Smooth muscle cell (in vitro differentiated cells): ENCODE measurements at regions not wholly inside any gene's neighbourhood (a gene's known extent, or its start where the extent isn't known, plus 50 kb on each side); places are given as distances from the start of the nearest gene placed in this dataset.
"Not testable (repeated sequence)": the region's sequence is repeated elsewhere in the genome, so short reads cannot be mapped to it uniquely, and the experiment has no call there.

Experiments
- DNase-seq: peaks from one replicate; lab custom pipeline; 2025; ENCODE audit not compliant: unreplicated experiment; lab: John Stamatoyannopoulos, UW
- H2AFZ ChIP-seq: fragments of 200-600 bp; sonication (generic); 2 replicates; pipeline ENCODE4 v1.6.0; 2016; ENCODE audit warnings: antibody characterized with exemption, low read depth, mild to moderate bottlenecking
- H3F3A ChIP-seq: fragments of 200-600 bp; sonication (generic); 2 replicates; pipeline ENCODE4 v1.6.0; 2017; ENCODE audit warnings: antibody characterized with exemption, low read depth
- H3K27ac ChIP-seq: fragments of 200-600 bp; sonication (generic); 2 replicates; pipeline ENCODE4 v1.5.1; 2016; ENCODE audit warnings: low read depth, mild to moderate bottlenecking
- H3K27me3 ChIP-seq: fragments of 200-600 bp; sonication (generic); 2 replicates; pipeline ENCODE4 v1.6.1; 2016; ENCODE audit warnings: low read depth, mild to moderate bottlenecking
- H3K36me3 ChIP-seq: fragments of 200-600 bp; sonication (generic); 2 replicates; pipeline ENCODE4 v1.5.1; 2016; ENCODE audit warnings: low read depth
- H3K4me1 ChIP-seq: fragments of 200-600 bp; sonication (generic); 2 replicates; pipeline ENCODE4 v1.5.1; 2016; ENCODE audit warnings: low read depth
- H3K4me2 ChIP-seq: fragments of 200-600 bp; sonication (generic); 2 replicates; pipeline ENCODE4 v1.6.0; 2016; ENCODE audit warnings: mild to moderate bottlenecking
- H3K4me3 ChIP-seq: fragments of 200-600 bp; sonication (generic); 2 replicates; pipeline ENCODE4 v1.5.1; 2016; ENCODE audit warnings: mild to moderate bottlenecking
- H3K79me2 ChIP-seq: fragments of 200-600 bp; sonication (generic); 2 replicates; pipeline ENCODE4 v1.6.0; 2016; ENCODE audit warnings: low read depth, mild to moderate bottlenecking
- H3K9ac ChIP-seq: fragments of 200-600 bp; sonication (generic); 2 replicates; pipeline ENCODE4 v1.6.0; 2016; ENCODE audit warnings: low read depth
- H3K9me3 ChIP-seq: fragments of 200-600 bp; sonication (generic); replicated peaks from 2 replicates; pipeline ENCODE4 v1.5.1; 2016; ENCODE audit warnings: low read depth
- H4K20me1 ChIP-seq: fragments of 200-600 bp; sonication (generic); 2 replicates; pipeline ENCODE4 v1.6.0; 2016; ENCODE audit warnings: low read depth
- CTCF ChIP-seq: fragments of 200-600 bp; sonication (generic); IDR thresholded peaks from 2 replicates; pipeline ENCODE4 v1.5.1; 2017; ENCODE audit warnings: borderline replicate concordance, mild to moderate bottlenecking, antibody characterized with exemption; ENCODE audit not compliant: insufficient read depth, poor library complexity, severe bottlenecking
- WGBS: methylation state at CpG from one replicate; pipeline ENCODE4 v1.1.7; 2016; ENCODE audit warnings: low lambda C conversion rate; 5-methylcytosine and 5-hydroxymethylcytosine counted together

GRCh38 chr11:134981835-134982234, 569.8 kb upstream of the B3GAT1 start:
- DNase-seq, result no peak

GRCh38 chr11:134980819-134981710, 569.0 kb upstream of the B3GAT1 start:
- no peaks in the 10 kb centered on the region for H4K20me1 ChIP-seq
- no peak for DNase-seq
- 94% methylated on average over 13 of the region's 13 CpGs for WGBS
- H3K9me3 ChIP-seq, result no peaks in the 10 kb centered on the region
- H3K9ac ChIP-seq, result no peak overlapping the region
- H3F3A ChIP-seq, result no peaks in the 10 kb centered on the region
- H3K4me2 ChIP-seq, result no peak overlapping the region
- no peak overlapping the region for H2AFZ ChIP-seq
- TF ChIP-seq CTCF, result no peak
- no peaks in the 10 kb centered on the region for H3K36me3 ChIP-seq
- no peaks in the 10 kb centered on the region for H3K27me3 ChIP-seq
- H3K4me3 ChIP-seq, result no peak overlapping the region
- no peaks in the 10 kb centered on the region for H3K4me1 ChIP-seq
- no peak overlapping the region for H3K27ac ChIP-seq
- H3K79me2 ChIP-seq, result no peaks in the 10 kb centered on the region

More at GRCh38 chr11:134981835-134982234, 569.8 kb upstream of the B3GAT1 start:
- Histone ChIP-seq H3K9ac (no peak overlapping the region), H3K4me1 (no peaks in the 10 kb centered on the region), H3K79me2 (no peaks in the 10 kb centered on the region), H2AFZ (no peak overlapping the region), H3K36me3 (no peaks in the 10 kb centered on the region), H3K9me3 (no peaks in the 10 kb centered on the region), H3K4me3 (no peak overlapping the region), H3K27ac (no peak overlapping the region), H3K27me3 (no peaks in the 10 kb centered on the region), H3F3A (no peaks in the 10 kb centered on the region), H3K4me2 (no peak overlapping the region), H4K20me1 (no peaks in the 10 kb centered on the region)
- TF ChIP-seq CTCF, result no peak
- 81% methylated on average over 4 of the region's 4 CpGs for WGBS

DNA sequence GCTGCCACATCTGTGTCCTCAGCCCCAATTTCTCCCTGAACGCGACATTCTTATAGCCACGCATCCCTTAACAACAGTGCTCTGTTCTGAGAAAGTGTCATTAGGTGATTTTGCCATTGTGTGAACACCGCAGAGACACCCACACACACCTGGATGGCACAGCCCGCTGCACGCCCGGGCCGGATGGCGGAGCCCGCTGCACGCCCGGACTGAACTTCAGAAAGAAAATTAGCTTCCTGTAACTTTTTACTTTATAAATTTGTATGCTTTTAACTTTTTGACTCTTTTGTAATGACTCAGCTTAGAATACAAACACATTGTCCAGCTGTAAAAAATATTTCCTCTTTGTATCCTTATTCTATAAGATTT, 567.0 kb upstream of the B3GAT1 start:
- not testable (repeated sequence) for DNase-seq

GRCh38 chr11:134978388-134979088, 566.5 kb upstream of the B3GAT1 start:
- TF ChIP-seq CTCF, result no peak
- no peaks in the 10 kb centered on the region for H3K9me3 ChIP-seq
- no peak overlapping the region for H2AFZ ChIP-seq
- no peaks in the 10 kb centered on the region for H3K36me3 ChIP-seq
- H3K79me2 ChIP-seq, result no peaks in the 10 kb centered on the region
- H3K27me3 ChIP-seq, result no peaks in the 10 kb centered on the region
- H3K4me3 ChIP-seq, result no peak overlapping the region
- H3K9ac ChIP-seq, result no peak overlapping the region
- H3F3A ChIP-seq, result no peaks in the 10 kb centered on the region
- no peak overlapping the region for H3K27ac ChIP-seq
- no peak for DNase-seq
- 77% methylated on average over 21 of the region's 21 CpGs for WGBS
- H3K4me1 ChIP-seq, result no peaks in the 10 kb centered on the region
- no peak overlapping the region for H3K4me2 ChIP-seq
- no peaks in the 10 kb centered on the region for H4K20me1 ChIP-seq

More for the DNA sequence above, 567.0 kb upstream of the B3GAT1 start:
- H3K79me2 ChIP-seq, H2AFZ ChIP-seq, H3K4me2 ChIP-seq, H3K27me3 ChIP-seq, H3F3A ChIP-seq, H3K27ac ChIP-seq, H3K4me3 ChIP-seq, H3K4me1 ChIP-seq, H3K36me3 ChIP-seq, H3K9me3 ChIP-seq, H4K20me1 ChIP-seq, H3K9ac ChIP-seq: not testable (repeated sequence)
- 97% methylated on average over 12 of the region's 12 CpGs for WGBS
